Naive thymus-derived CD4-positive, alpha-beta T cell (primary cell): ENCODE measurements at regions not wholly inside any gene's neighbourhood (a gene's known extent, or its start where the extent isn't known, plus 50 kb on each side); places are given as distances from the start of the nearest gene placed in this dataset.

Experiments
- ATAC-seq: fragments of 150-1000 bp; cut with Tn5 transposase; 2 replicates; pipeline ENCODE4 v1.10.0; 2021; ENCODE audit warnings: mild to moderate bottlenecking, moderate library complexity
- CTCF ChIA-PET: fragments of 350-600 bp; sonication (Branson Sonifier 250); formaldehyde crosslinking; loops from one replicate; lab custom pipeline; 2021; ENCODE audit warnings: antibody characterized with exemption; lab: Charles Lee
- POLR2A ChIA-PET: fragments of 350-600 bp; sonication (Branson Sonifier 250); formaldehyde crosslinking; loops from one replicate; lab custom pipeline; 2021; ENCODE audit warnings: antibody characterized with exemption, inconsistent platforms; lab: Charles Lee
- DNase-seq, 9 donors: peaks; one replicate each; pipeline versions ENCODE4 v3.0.0 to v3.0.0-alpha.2; 2020 to 2022; ENCODE audit warnings: mixed read lengths in 1 of 9
- H3K27ac ChIP-seq: one replicate; pipeline ENCODE4 v1.7.0; 2013; ENCODE audit warnings: mild to moderate bottlenecking, low read depth, low read length, moderate library complexity
- H3K27me3 ChIP-seq, 2 donors: one replicate each; pipeline ENCODE4 v1.7.0; 2013; ENCODE audit warnings: low read length in 2 of 2, mild to moderate bottlenecking in 2 of 2, moderate library complexity in 2 of 2; ENCODE audit not compliant: control insufficient read depth in 2 of 2, insufficient read depth in 2 of 2
- H3K36me3 ChIP-seq, 3 experiments: 1 replicate in 2 of 3; 2 replicates in 1 of 3; pipeline ENCODE4 v1.7.0; 2013; ENCODE audit warnings: low read length in 3 of 3, mild to moderate bottlenecking in 3 of 3, moderate library complexity in 1 of 3; ENCODE audit not compliant: insufficient read depth in 3 of 3, control insufficient read depth in 2 of 3
- H3K4me1 ChIP-seq, 2 donors: one replicate each; pipeline ENCODE4 v1.7.0; 2013; ENCODE audit warnings: low read length in 2 of 2, mild to moderate bottlenecking in 2 of 2, moderate library complexity in 1 of 2; ENCODE audit not compliant: control insufficient read depth in 2 of 2, insufficient read depth in 2 of 2
- H3K4me3 ChIP-seq: 2 replicates; pipeline ENCODE4 v1.7.0; 2013; ENCODE audit warnings: mild to moderate bottlenecking, low read length
- H3K9me3 ChIP-seq, 3 experiments: 1 replicate in 2 of 3; 2 replicates in 1 of 3; pipeline ENCODE4 v1.7.0; 2013; ENCODE audit warnings: low read length in 3 of 3; ENCODE audit not compliant: control insufficient read depth in 2 of 3
- H3K27ac Mint-ChIP-seq, 9 donors: one replicate each; pipeline ENCODE4 v1.8.0; 2020 to 2022; ENCODE audit warnings: mixed read lengths in 9 of 9, mild to moderate bottlenecking in 8 of 9, moderate library complexity in 5 of 9, inconsistent platforms in 2 of 9
- H3K27me3 Mint-ChIP-seq, 5 donors: one replicate each; pipeline ENCODE4 v1.8.0; 2021 to 2022; ENCODE audit warnings: mixed read lengths in 5 of 5, mild to moderate bottlenecking in 1 of 5
- H3K36me3 Mint-ChIP-seq, 5 donors: one replicate each; pipeline ENCODE4 v1.8.0; 2020 to 2022; ENCODE audit warnings: mixed read lengths in 5 of 5, mild to moderate bottlenecking in 3 of 5, inconsistent platforms in 1 of 5
- H3K4me1 Mint-ChIP-seq, 7 donors: one replicate each; pipeline ENCODE4 v1.8.0; 2020 to 2022; ENCODE audit warnings: mixed read lengths in 7 of 7, mild to moderate bottlenecking in 3 of 7, inconsistent platforms in 1 of 7
- H3K4me3 Mint-ChIP-seq, 10 donors: one replicate each; pipeline ENCODE4 v1.8.0; 2020 to 2022; ENCODE audit warnings: mild to moderate bottlenecking in 10 of 10, mixed read lengths in 10 of 10, moderate library complexity in 6 of 10, inconsistent platforms in 2 of 10
- H3K9me3 Mint-ChIP-seq, 11 donors: one replicate each; pipeline ENCODE4 v1.8.0; 2020 to 2022; ENCODE audit warnings: mixed read lengths in 11 of 11, mild to moderate bottlenecking in 4 of 11, inconsistent platforms in 1 of 11, moderate library complexity in 1 of 11
- intact Hi-C, 2 donors: fragments of 100-400 bp; cut with micrococcal nuclease; formaldehyde crosslinking; loops; one replicate each; pipeline ENCODE4 v1.15.1; 2023

- ChIA-PET CTCF (no interaction called here), POLR2A (no interaction called here)
- Histone ChIP-seq H3K4me1 (no peaks in the 10 kb centered on the region), H3K36me3 (no peaks in the 10 kb centered on the region), H3K27me3 (no peaks in the 10 kb centered on the region), H3K9me3 (no peaks in the 10 kb centered on the region), H3K4me3 (no peak overlapping the region), H3K27ac (no peak overlapping the region)
- H3K4me1 Mint-ChIP-seq = peaks cover 0 to 4% (median 0%) of the 10 kb centered on the region in 7 donors
- H3K27me3 Mint-ChIP-seq = peaks cover 0 to 30% (median 11%) of the 10 kb centered on the region in 5 donors
- H3K4me3 Mint-ChIP-seq = no peak overlapping the region
- no peak overlapping the region for H3K27ac Mint-ChIP-seq
- intact Hi-C loops = no loop called here
- DNase-seq = peak in 2 of 9 donors; percentile 6 to 7
- no peak for ATAC-seq
- H3K36me3 Mint-ChIP-seq = no peaks in the 10 kb centered on the region
- no peaks in the 10 kb centered on the region for H3K9me3 Mint-ChIP-seq
These were observed 167.3 kb upstream of the RTL1 start for GRCh38 chr14:101070540-101071492.

- Mint-ChIP-seq H3K27me3 (peaks cover 2 to 34% (median 13%) of the 10 kb centered on the region in 5 donors), H3K9me3 (no peaks in the 10 kb centered on the region), H3K4me3 (no peak overlapping the region), H3K36me3 (no peaks in the 10 kb centered on the region), H3K4me1 (peaks cover 0 to 4% (median 0%) of the 10 kb centered on the region in 7 donors), H3K27ac (no peak overlapping the region)
- no peak for DNase-seq
- Histone ChIP-seq H3K4me1 (no peaks in the 10 kb centered on the region), H3K36me3 (no peaks in the 10 kb centered on the region), H3K4me3 (no peak overlapping the region), H3K9me3 (no peaks in the 10 kb centered on the region), H3K27me3 (no peaks in the 10 kb centered on the region), H3K27ac (no peak overlapping the region)
- POLR2A ChIA-PET = no interaction called here
- CTCF ChIA-PET = no interaction called here
- intact Hi-C loops = no loop called here
- no peak for ATAC-seq
These were observed 168.0 kb upstream of the RTL1 start for GRCh38 chr14:101071493-101071906.

- Mint-ChIP-seq H3K27me3 (peaks cover 8 to 39% (median 17%) of the 10 kb centered on the region in 5 donors), H3K4me3 (no peak overlapping the region), H3K27ac (no peak overlapping the region), H3K9me3 (no peaks in the 10 kb centered on the region), H3K36me3 (no peaks in the 10 kb centered on the region), H3K4me1 (peaks cover 0 to 4% (median 0%) of the 10 kb centered on the region in 7 donors)
- no peak overlapping the region for H3K4me3 ChIP-seq
- no peak overlapping the region for H3K27ac ChIP-seq
- H3K36me3 ChIP-seq = no peaks in the 10 kb centered on the region
- DNase-seq = no peak
- intact Hi-C loops = no loop called here
- H3K27me3 ChIP-seq = no peaks in the 10 kb centered on the region
- CTCF ChIA-PET = no interaction called here
- ATAC-seq = no peak
- H3K9me3 ChIP-seq = no peaks in the 10 kb centered on the region
- no peaks in the 10 kb centered on the region for H3K4me1 ChIP-seq
- POLR2A ChIA-PET = no interaction called here
These were observed 168.5 kb upstream of the RTL1 start for GRCh38 chr14:101072070-101072469.

- Mint-ChIP-seq H3K9me3 (no peaks in the 10 kb centered on the region), H3K27me3 (peaks cover 12 to 44% (median 17%) of the 10 kb centered on the region in 5 donors), H3K27ac (no peak overlapping the region), H3K36me3 (no peaks in the 10 kb centered on the region), H3K4me1 (peaks cover 0 to 5% (median 0%) of the 10 kb centered on the region in 7 donors), H3K4me3 (no peak overlapping the region)
- intact Hi-C loops = no loop called here
- H3K9me3 ChIP-seq = no peaks in the 10 kb centered on the region
- no peaks in the 10 kb centered on the region for H3K27me3 ChIP-seq
- POLR2A ChIA-PET = no interaction called here
- H3K27ac ChIP-seq = no peak overlapping the region
- ATAC-seq (no peak), DNase-seq (no peak)
- no peak overlapping the region for H3K4me3 ChIP-seq
- no peaks in the 10 kb centered on the region for H3K36me3 ChIP-seq
- no peaks in the 10 kb centered on the region for H3K4me1 ChIP-seq
- CTCF ChIA-PET = no interaction called here
These were observed 169.0 kb upstream of the RTL1 start for GRCh38 chr14:101072531-101072930.

- intact Hi-C loops = no loop called here
- Mint-ChIP-seq H3K4me1 (peaks cover 0 to 5% (median 0%) of the 10 kb centered on the region in 7 donors), H3K9me3 (no peaks in the 10 kb centered on the region), H3K27ac (no peak overlapping the region), H3K27me3 (peaks cover 12 to 47% (median 15%) of the 10 kb centered on the region in 5 donors), H3K4me3 (no peak overlapping the region), H3K36me3 (no peaks in the 10 kb centered on the region)
- ATAC-seq (no peak), DNase-seq (peak in 1 of 9 donors; percentile 43)
- Histone ChIP-seq H3K4me3 (no peak overlapping the region), H3K4me1 (no peaks in the 10 kb centered on the region), H3K27ac (no peak overlapping the region), H3K36me3 (no peaks in the 10 kb centered on the region), H3K27me3 (no peaks in the 10 kb centered on the region), H3K9me3 (no peaks in the 10 kb centered on the region)
- CTCF ChIA-PET = no interaction called here
- POLR2A ChIA-PET = no interaction called here
These were observed 169.5 kb upstream of the RTL1 start for GRCh38 chr14:101072945-101073597.

GRCh38 chr14:101073598-101073965, 170.1 kb upstream of the RTL1 start:
- H3K9me3 Mint-ChIP-seq = no peaks in the 10 kb centered on the region
- H3K27me3 Mint-ChIP-seq = peaks cover 16 to 52% (median 20%) of the 10 kb centered on the region in 5 donors
- H3K4me3 ChIP-seq = no peak overlapping the region
- H3K9me3 ChIP-seq = no peaks in the 10 kb centered on the region
- H3K27me3 ChIP-seq = no peaks in the 10 kb centered on the region
- H3K4me1 ChIP-seq = no peaks in the 10 kb centered on the region
- no peak overlapping the region for H3K27ac ChIP-seq
- no peaks in the 10 kb centered on the region for H3K36me3 ChIP-seq
- no peak for ATAC-seq
- no peak overlapping the region for H3K4me3 Mint-ChIP-seq
- no peak overlapping the region for H3K27ac Mint-ChIP-seq
- H3K36me3 Mint-ChIP-seq = no peaks in the 10 kb centered on the region
- ChIA-PET POLR2A (no interaction called here), CTCF (no interaction called here)
- peaks cover 0 to 9% (median 3%) of the 10 kb centered on the region in 7 donors for H3K4me1 Mint-ChIP-seq
- no peak for DNase-seq
- intact Hi-C loops = no loop called here
